HG03432 (cell line): ENCODE measurements at regions not wholly inside any gene's neighbourhood (a gene's known extent, or its start where the extent isn't known, plus 50 kb on each side); places are given as distances from the start of the nearest gene placed in this dataset.
"Not testable (repeated sequence)": the region's sequence is repeated elsewhere in the genome, so short reads cannot be mapped to it uniquely, and the experiment has no call there.

Experiments used
- ATAC-seq: cut with Tn5 transposase; IDR thresholded peaks from one replicate; pipeline ENCODE4 v1.9.1; 2021; ENCODE audit warnings: mild to moderate bottlenecking, moderate library complexity; ENCODE audit not compliant: unreplicated experiment

GRCh38 chr12:124214574-124214973 is 80.3 kb upstream of the RFLNA start:
- no peak for ATAC-seq

- no peak for ATAC-seq
These were observed 77.9 kb upstream of the RFLNA start for GRCh38 chr12:124216966-124217365.

- no peak for ATAC-seq
These were observed 77.2 kb upstream of the RFLNA start for GRCh38 chr12:124217508-124218242.

GRCh38 chr12:124218243-124218560 is 76.7 kb upstream of the RFLNA start:
- no peak for ATAC-seq

GRCh38 chr12:124218650-124219049 is 76.2 kb upstream of the RFLNA start:
- ATAC-seq = not testable (repeated sequence)

- ATAC-seq = no peak
These were observed 72.3 kb upstream of the RFLNA start for GRCh38 chr12:124222368-124223245.

GRCh38 chr12:124223733-124224138 is 71.2 kb upstream of the RFLNA start:
- ATAC-seq = not testable (repeated sequence)

- no peak for ATAC-seq
These were observed 70.3 kb upstream of the RFLNA start for GRCh38 chr12:124224535-124225110.

GRCh38 chr12:124225730-124226129 is 69.2 kb upstream of the RFLNA start:
- no peak for ATAC-seq

- no peak for ATAC-seq
These were observed 66.8 kb upstream of the RFLNA start for GRCh38 chr12:124227951-124228711.

- no peak for ATAC-seq
These were observed 65.4 kb upstream of the RFLNA start for GRCh38 chr12:124229520-124229919.

- ATAC-seq = no peak
These were observed 64.7 kb upstream of the RFLNA start for GRCh38 chr12:124230117-124230757.

- ATAC-seq = no peak
These were observed 64.1 kb upstream of the RFLNA start for GRCh38 chr12:124230789-124231188.

- no peak for ATAC-seq
These were observed 62.8 kb upstream of the RFLNA start for GRCh38 chr12:124231980-124232653.

- ATAC-seq = no peak
These were observed 62.3 kb upstream of the RFLNA start for GRCh38 chr12:124232654-124232987.

GRCh38 chr12:124233041-124233796 is 61.7 kb upstream of the RFLNA start:
- no peak for ATAC-seq

GRCh38 chr12:124233846-124234640 is 60.9 kb upstream of the RFLNA start:
- ATAC-seq = no peak

GRCh38 chr12:124236625-124237031 is 58.3 kb upstream of the RFLNA start:
- no peak for ATAC-seq

- ATAC-seq = no peak
These were observed 56.0 kb upstream of the RFLNA start for GRCh38 chr12:124238886-124239285.
